ENCODE measurements at regions not wholly inside any gene's neighbourhood (a gene's known extent, or its start where the extent isn't known, plus 50 kb on each side); places are given as distances from the start of the nearest gene placed in this dataset.

- intact Hi-C loops (cut with DNase I; ENCODE audit: low total_unique reads) = no loop called here
- H3K27ac ChIP-seq = no peak overlapping the region
These were observed 70.5 kb upstream of the ATP2B1 start for GRCh38 chr12:89779090-89779489.

GRCh38 chr12:89777733-89778379, 69.2 kb upstream of the ATP2B1 start:
- H3K36me3 ChIP-seq = no peaks in the 10 kb centered on the region
- no peaks in the 10 kb centered on the region for H3K9me3 ChIP-seq
- no peak for TF ChIP-seq POLR2AphosphoS5 (IDR thresholded peaks at IDR 0.05)
- no peak for TF ChIP-seq POLR2A (IDR thresholded peaks at IDR 0.05)
- no peak for TF ChIP-seq CTCF (IDR thresholded peaks at IDR 0.05)
- no peaks in the 10 kb centered on the region for H3K4me1 ChIP-seq
- no peak overlapping the region for H3K27ac ChIP-seq
- intact Hi-C loops (cut with DNase I; ENCODE audit: low total_unique reads) = no loop called here
- no peaks in the 10 kb centered on the region for H3K27me3 ChIP-seq
- no peak for DNase-seq (ENCODE audit: low spot score in 2 of 2)
- no peak overlapping the region for H3K4me3 ChIP-seq

More at GRCh38 chr12:89779090-89779489, 70.5 kb upstream of the ATP2B1 start:
- no peak for DNase-seq (ENCODE audit: low spot score in 2 of 2)
- H3K27me3 ChIP-seq = no peaks in the 10 kb centered on the region
- no peaks in the 10 kb centered on the region for H3K4me1 ChIP-seq
- H3K36me3 ChIP-seq = no peaks in the 10 kb centered on the region
- no peak overlapping the region for H3K4me3 ChIP-seq
- no peaks in the 10 kb centered on the region for H3K9me3 ChIP-seq
- TF ChIP-seq CTCF (IDR thresholded peaks at IDR 0.05) (no peak), POLR2A (IDR thresholded peaks at IDR 0.05) (no peak), POLR2AphosphoS5 (IDR thresholded peaks at IDR 0.05) (no peak)

GRCh38 chr12:89775986-89776365, 67.3 kb upstream of the ATP2B1 start:
- TF ChIP-seq CTCF (IDR thresholded peaks at IDR 0.05) (no peak), POLR2AphosphoS5 (IDR thresholded peaks at IDR 0.05) (no peak), POLR2A (IDR thresholded peaks at IDR 0.05) (no peak)
- Histone ChIP-seq H3K36me3 (no peaks in the 10 kb centered on the region), H3K4me3 (no peak overlapping the region), H3K27ac (no peak overlapping the region), H3K9me3 (no peaks in the 10 kb centered on the region), H3K27me3 (no peaks in the 10 kb centered on the region), H3K4me1 (no peaks in the 10 kb centered on the region)
- intact Hi-C loops (cut with DNase I; ENCODE audit: low total_unique reads) = no loop called here
- no peak for DNase-seq (ENCODE audit: low spot score in 2 of 2)

- H3K9me3 ChIP-seq = no peaks in the 10 kb centered on the region
- H3K27me3 ChIP-seq = no peaks in the 10 kb centered on the region
- no peaks in the 10 kb centered on the region for H3K36me3 ChIP-seq
- no peak overlapping the region for H3K4me3 ChIP-seq
- H3K4me1 ChIP-seq = no peaks in the 10 kb centered on the region
- TF ChIP-seq POLR2A (IDR thresholded peaks at IDR 0.05) = no peak
- TF ChIP-seq CTCF (IDR thresholded peaks at IDR 0.05) = no peak
- TF ChIP-seq POLR2AphosphoS5 (IDR thresholded peaks at IDR 0.05) = no peak
- intact Hi-C loops (cut with DNase I; ENCODE audit: low total_unique reads) = no loop called here
- no peak for DNase-seq (ENCODE audit: low spot score in 2 of 2)
- H3K27ac ChIP-seq = no peak overlapping the region
These were observed 66.7 kb upstream of the ATP2B1 start for GRCh38 chr12:89775063-89775985.

GRCh38 chr12:89774645-89775044, 66.0 kb upstream of the ATP2B1 start:
- Histone ChIP-seq H3K9me3 (no peaks in the 10 kb centered on the region), H3K4me3 (no peak overlapping the region), H3K36me3 (no peaks in the 10 kb centered on the region), H3K4me1 (no peaks in the 10 kb centered on the region), H3K27me3 (no peaks in the 10 kb centered on the region), H3K27ac (no peak overlapping the region)
- intact Hi-C loops (cut with DNase I; ENCODE audit: low total_unique reads) = no loop called here
- no peak for TF ChIP-seq POLR2AphosphoS5 (IDR thresholded peaks at IDR 0.05)
- no peak for TF ChIP-seq CTCF (IDR thresholded peaks at IDR 0.05)
- no peak for DNase-seq (ENCODE audit: low spot score in 2 of 2)
